Endothelial cell of umbilical vein (primary cell): ENCODE measurements at regions not wholly inside any gene's neighbourhood (a gene's known extent, or its start where the extent isn't known, plus 50 kb on each side); places are given as distances from the start of the nearest gene placed in this dataset.

ENCODE experiments used
- BruUV-seq: library from RNA; stranded (reverse); fragments of 400-500 nt; replicated peaks from 2 replicates; lab custom pipeline; 2021; lab: Mats Ljungman, UMichigan
- CTCF ChIA-PET: fragments of 300-600, 350-600 bp; sonication (Branson Sonifier 250); formaldehyde crosslinking; loops from one replicate; lab custom pipeline; 2021; ENCODE audit warnings: antibody characterized with exemption, inconsistent platforms; lab: Charles Lee
- POLR2A ChIA-PET: fragments of 300-600, 350-600 bp; sonication (Branson Sonifier 250); formaldehyde crosslinking; loops from one replicate; lab custom pipeline; 2021; ENCODE audit warnings: antibody characterized with exemption, inconsistent platforms; lab: Charles Lee
- DNase-seq: peaks from one replicate; pipeline ENCODE4 v3.0.0-alpha.2; 2011; ENCODE audit warnings: low read depth, low spot score
- FAIRE-seq: peaks from 2 replicates; lab custom pipeline; 2011; peaks lifted over from hg19 to GRCh38; lab: Jason Lieb, UNC
- H2AFZ ChIP-seq: 2 replicates; pipeline ENCODE4 v1.6.0; 2012; ENCODE audit warnings: low read depth, low read length, control low read depth, inconsistent platforms
- H3K27ac ChIP-seq: 2 replicates; pipeline ENCODE4 v1.5.1; 2011; ENCODE audit warnings: low read depth, mild to moderate bottlenecking, control low read depth, low read length, moderate library complexity; ENCODE audit not compliant: insufficient read depth
- H3K27me3 ChIP-seq, 2 experiments: 2 replicates each; pipeline versions ENCODE4 v1.6.0 to v1.6.1; 2011; ENCODE audit warnings: low read length in 2 of 2, mixed read lengths in 1 of 2; ENCODE audit not compliant: control insufficient read depth in 2 of 2, insufficient read depth in 2 of 2
- H3K36me3 ChIP-seq, 2 experiments: 2 replicates in 1 of 2; 3 replicates in 1 of 2; pipeline ENCODE4 v1.5.1; 2011; ENCODE audit warnings: low read length in 2 of 2, mild to moderate bottlenecking in 1 of 2, moderate library complexity in 1 of 2; ENCODE audit not compliant: control insufficient read depth in 2 of 2, insufficient read depth in 2 of 2; ENCODE audit errors: extremely low read depth in 1 of 2
- H3K4me1 ChIP-seq: 3 replicates; pipeline ENCODE4 v1.5.1; 2011; ENCODE audit warnings: mild to moderate bottlenecking, low read length; ENCODE audit not compliant: control insufficient read depth, insufficient read depth; ENCODE audit errors: extremely low read depth
- H3K4me2 ChIP-seq: 2 replicates; pipeline ENCODE4 v1.6.1; 2011; ENCODE audit warnings: low read length, control low read depth, mixed read lengths; ENCODE audit not compliant: insufficient read depth
- H3K4me3 ChIP-seq, 3 experiments: fragments of 200-600 bp in 1 of 3; sonication (generic), shearing (Covaris generic) in 1 of 3; replicated peaks in 1 of 3; 2 replicates each; pipeline ENCODE4 v1.5.1; 2011 to 2016; ENCODE audit warnings: control low read depth in 3 of 3, low read length in 3 of 3, mild to moderate bottlenecking in 2 of 3, inconsistent platforms in 1 of 3, low read depth in 1 of 3, moderate library complexity in 1 of 3; ENCODE audit not compliant: insufficient read depth in 1 of 3
- H3K79me2 ChIP-seq: 2 replicates; pipeline ENCODE4 v1.6.0; 2012; ENCODE audit warnings: low read length, inconsistent platforms; ENCODE audit not compliant: control insufficient read depth, insufficient read depth
- H3K9ac ChIP-seq: replicated peaks from 2 replicates; pipeline ENCODE3; 2011; ENCODE audit warnings: low read length, control low read depth; ENCODE audit not compliant: insufficient read depth; ENCODE audit errors: extremely low read depth
- H3K9me1 ChIP-seq: replicated peaks from 3 replicates; pipeline ENCODE4 v1.6.0; 2011; ENCODE audit warnings: mild to moderate bottlenecking, low read length; ENCODE audit not compliant: control insufficient read depth, insufficient read depth; ENCODE audit errors: extremely low read depth
- H3K9me3 ChIP-seq: replicated peaks from 2 replicates; pipeline ENCODE4 v1.5.1; 2012; ENCODE audit warnings: low read length, inconsistent platforms; ENCODE audit not compliant: control insufficient read depth, insufficient read depth
- H4K20me1 ChIP-seq: replicated peaks from 2 replicates; pipeline ENCODE3; 2011; ENCODE audit warnings: mild to moderate bottlenecking, low read length; ENCODE audit not compliant: control insufficient read depth, insufficient read depth; ENCODE audit errors: extremely low read depth
- CTCF ChIP-seq, 2 donors: IDR thresholded peaks; 1 replicate in 1 of 2; 2 replicates in 1 of 2; pipeline ENCODE4 v1.5.1; 2011; ENCODE audit warnings: low read length in 2 of 2, mild to moderate bottlenecking in 2 of 2, moderate library complexity in 2 of 2, control low read depth in 1 of 2, inconsistent platforms in 1 of 2, low read depth in 1 of 2; ENCODE audit not compliant: insufficient read depth in 1 of 2; ENCODE audit errors: extremely low read depth in 1 of 2
- EZH2 ChIP-seq: IDR thresholded peaks from 2 replicates; pipeline ENCODE4 v1.6.1; 2012; ENCODE audit warnings: borderline replicate concordance, low read depth, mild to moderate bottlenecking, moderate library complexity, low read length, inconsistent platforms; ENCODE audit not compliant: severe bottlenecking
- FOS ChIP-seq: IDR thresholded peaks from 2 replicates; pipeline ENCODE4 v1.6.1; 2011; ENCODE audit warnings: mild to moderate bottlenecking, low read length, moderate library complexity, borderline replicate concordance; ENCODE audit not compliant: insufficient read depth
- GATA2 ChIP-seq: IDR thresholded peaks from 2 replicates; pipeline ENCODE4 v1.7.0; 2011; ENCODE audit warnings: low read depth, mild to moderate bottlenecking, moderate library complexity, mixed read lengths, low read length; ENCODE audit not compliant: insufficient read length, insufficient read depth
- JUN ChIP-seq: IDR thresholded peaks from 2 replicates; pipeline ENCODE4 v1.6.1; 2011; ENCODE audit warnings: borderline replicate concordance, low read depth; ENCODE audit not compliant: insufficient read length, insufficient read depth
- MAX ChIP-seq: IDR thresholded peaks from 2 replicates; pipeline ENCODE4 v1.6.1; 2011; ENCODE audit not compliant: insufficient read depth, insufficient read length
- MYC ChIP-seq: IDR thresholded peaks from one replicate; pipeline ENCODE4 v1.6.1; 2011; ENCODE audit warnings: mild to moderate bottlenecking, low read depth, low read length
- POLR2A ChIP-seq: IDR thresholded peaks from 2 replicates; pipeline ENCODE4 v1.6.1; 2012; ENCODE audit warnings: low read depth, mild to moderate bottlenecking, control low read depth, low read length
- POLR2AphosphoS5 ChIP-seq: IDR thresholded peaks from 2 replicates; pipeline ENCODE4 v1.6.1; 2012; ENCODE audit warnings: low read depth, mild to moderate bottlenecking, control low read depth, low read length, moderate library complexity; ENCODE audit not compliant: insufficient read depth
- dilution Hi-C: fragments of 300-500 bp; cut with MboI; formaldehyde crosslinking; loops from one replicate; pipeline ENCODE4 v1.15.0; 2019; ENCODE audit warnings: low sequenced_read_pairs; ENCODE audit not compliant: extremely low pct_ligation_motif_present
- intact Hi-C: fragments of 100-400 bp; cut with micrococcal nuclease; formaldehyde crosslinking; loops from one replicate; pipeline ENCODE4 v1.10.0; 2022

GRCh38 chr7:46288861-46289260, 367.8 kb upstream of the IGFBP3 start:
- H3K27me3 ChIP-seq = peaks cover 0 to 2% of the 10 kb centered on the region in 2 experiments
- CTCF ChIA-PET = interaction anchor here (0.9 to 1.1 kb wide), 3 partner anchors 11 to 366 kb away, joined by 3 to 4 read pairs (median 3); no protein-coding TSS in a partner anchor
- no peak for FAIRE-seq
- H3K4me2 ChIP-seq = no peak overlapping the region
- no peaks in the 10 kb centered on the region for H4K20me1 ChIP-seq
- TF ChIP-seq POLR2A = no peak
- DNase-seq = no peak
- no peaks in the 10 kb centered on the region for H3K9me3 ChIP-seq
- dilution Hi-C loops (no loop called here), intact Hi-C loops (no loop called here)
- POLR2A ChIA-PET = no interaction called here
- BruUV-seq = no TSS peak
- H3K4me1 ChIP-seq = no peaks in the 10 kb centered on the region
- no peaks in the 10 kb centered on the region for H3K36me3 ChIP-seq
- no peak overlapping the region for H2AFZ ChIP-seq
- no peak overlapping the region for H3K4me3 ChIP-seq
- H3K27ac ChIP-seq = no peak overlapping the region
- H3K9me1 ChIP-seq = no peaks in the 10 kb centered on the region
- no peak overlapping the region for H3K9ac ChIP-seq
- H3K79me2 ChIP-seq = no peaks in the 10 kb centered on the region

GRCh38 chr7:46288010-46288409, 366.9 kb upstream of the IGFBP3 start:
- H3K27ac ChIP-seq = no peak overlapping the region
- ChIA-PET POLR2A (no interaction called here), CTCF (interaction anchor here (1.0 to 1.1 kb wide), 2 partner anchors 12 to 365 kb away, joined by 3 to 4 read pairs; no protein-coding TSS in a partner anchor)
- no peak for DNase-seq
- intact Hi-C loops = no loop called here
- H3K4me1 ChIP-seq = no peaks in the 10 kb centered on the region
- H3K36me3 ChIP-seq = no peaks in the 10 kb centered on the region
- H3K9me3 ChIP-seq = no peaks in the 10 kb centered on the region
- H3K4me3 ChIP-seq = no peak overlapping the region
- H3K79me2 ChIP-seq = no peaks in the 10 kb centered on the region
- no peak overlapping the region for H2AFZ ChIP-seq
- H3K4me2 ChIP-seq = no peak overlapping the region
- peaks cover 0 to 2% of the 10 kb centered on the region in 2 experiments for H3K27me3 ChIP-seq
- no peak for TF ChIP-seq JUN
- TF ChIP-seq CTCF (IDR thresholded peaks at IDR 0.05; ENCODE audit: extremely low read depth in 1 of 2, insufficient read depth in 1 of 2, low read depth in 1 of 2, low read length in 2 of 2) = no peak
- TF ChIP-seq POLR2A = no peak
- no peak for TF ChIP-seq FOS
- no peak for TF ChIP-seq POLR2AphosphoS5
- no peak for TF ChIP-seq EZH2
- TF ChIP-seq GATA2 = no peak
- no peak for TF ChIP-seq MAX
- TF ChIP-seq MYC = no peak
- no peaks in the 10 kb centered on the region for H4K20me1 ChIP-seq
- H3K9ac ChIP-seq = no peak overlapping the region
- FAIRE-seq = no peak
- dilution Hi-C loops = no loop called here
- H3K9me1 ChIP-seq = no peaks in the 10 kb centered on the region
- no TSS peak for BruUV-seq
